Hippocampal formation (tissue), 2 donors: ENCODE measurements at regions not wholly inside any gene's neighbourhood (a gene's known extent, or its start where the extent isn't known, plus 50 kb on each side); places are given as distances from the start of the nearest gene placed in this dataset.

ENCODE experiments used
- DNase-seq, 2 donors: peaks; one replicate each; lab custom pipeline; 2025; lab: John Stamatoyannopoulos, UW

DNA sequence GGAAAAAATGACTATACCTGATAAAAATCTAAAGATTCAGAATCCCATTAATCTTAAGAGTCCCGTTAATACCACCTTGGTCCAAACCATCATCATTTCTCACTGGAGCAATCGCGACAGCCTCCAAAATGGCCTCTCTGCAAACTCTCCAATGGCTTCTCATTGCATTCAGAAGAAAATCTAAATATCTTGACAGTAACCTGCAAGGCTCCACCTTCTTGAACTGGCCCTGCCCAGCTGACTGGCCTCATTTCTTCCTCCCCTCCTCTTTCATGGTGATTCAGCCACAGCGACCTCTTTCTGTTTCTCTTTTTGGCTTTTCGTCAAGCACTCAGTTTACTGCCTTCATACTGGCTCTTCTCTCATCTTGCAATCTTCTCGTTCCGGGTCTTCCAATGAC, 56.2 kb upstream of the GPRIN3 start:
- DNase-seq = no peak

GRCh38 chr4:89358935-89359638, 51.5 kb upstream of the GPRIN3 start:
- no peak for DNase-seq

- no peak for DNase-seq
Observed at GRCh38 chr4:89357787-89358186, 50.2 kb upstream of the GPRIN3 start.
